NCI-H2171 treated with DMSO at 0.1 percent for 48 hours (cell line): ENCODE measurements at regions not wholly inside any gene's neighbourhood (a gene's known extent, or its start where the extent isn't known, plus 50 kb on each side); places are given as distances from the start of the nearest gene placed in this dataset.

Experiments used
- DNase-seq: peaks from one replicate; lab custom pipeline; 2025; lab: John Stamatoyannopoulos, UW

DNA sequence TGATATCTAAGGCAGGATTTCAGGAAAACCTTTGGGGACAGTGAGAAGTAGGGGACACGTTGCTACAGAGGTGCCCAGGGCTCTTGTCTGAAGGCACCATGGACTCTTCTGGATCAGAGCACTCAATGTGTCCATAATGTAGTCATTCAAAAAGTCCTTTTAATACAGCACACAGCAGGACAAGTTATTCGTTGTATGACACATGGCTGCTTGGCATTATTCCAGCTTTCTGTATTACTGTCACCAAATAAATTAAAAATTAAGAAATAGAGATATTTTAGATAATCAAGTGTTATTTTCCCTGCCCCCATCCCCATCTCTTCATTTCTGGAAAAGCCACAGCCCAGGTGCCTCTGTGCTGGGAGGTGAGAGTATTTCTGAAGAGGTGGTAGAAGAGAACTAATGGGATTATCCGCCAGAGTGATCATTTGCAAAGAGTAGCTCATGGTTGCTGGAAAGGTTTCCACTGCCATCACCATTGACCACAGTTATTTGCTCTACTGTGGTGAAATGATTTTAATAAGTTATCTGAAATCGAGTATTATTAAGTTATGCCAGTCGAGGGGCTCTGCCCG is 83.0 kb downstream of the CXCL12 start:
- no peak for DNase-seq

DNA sequence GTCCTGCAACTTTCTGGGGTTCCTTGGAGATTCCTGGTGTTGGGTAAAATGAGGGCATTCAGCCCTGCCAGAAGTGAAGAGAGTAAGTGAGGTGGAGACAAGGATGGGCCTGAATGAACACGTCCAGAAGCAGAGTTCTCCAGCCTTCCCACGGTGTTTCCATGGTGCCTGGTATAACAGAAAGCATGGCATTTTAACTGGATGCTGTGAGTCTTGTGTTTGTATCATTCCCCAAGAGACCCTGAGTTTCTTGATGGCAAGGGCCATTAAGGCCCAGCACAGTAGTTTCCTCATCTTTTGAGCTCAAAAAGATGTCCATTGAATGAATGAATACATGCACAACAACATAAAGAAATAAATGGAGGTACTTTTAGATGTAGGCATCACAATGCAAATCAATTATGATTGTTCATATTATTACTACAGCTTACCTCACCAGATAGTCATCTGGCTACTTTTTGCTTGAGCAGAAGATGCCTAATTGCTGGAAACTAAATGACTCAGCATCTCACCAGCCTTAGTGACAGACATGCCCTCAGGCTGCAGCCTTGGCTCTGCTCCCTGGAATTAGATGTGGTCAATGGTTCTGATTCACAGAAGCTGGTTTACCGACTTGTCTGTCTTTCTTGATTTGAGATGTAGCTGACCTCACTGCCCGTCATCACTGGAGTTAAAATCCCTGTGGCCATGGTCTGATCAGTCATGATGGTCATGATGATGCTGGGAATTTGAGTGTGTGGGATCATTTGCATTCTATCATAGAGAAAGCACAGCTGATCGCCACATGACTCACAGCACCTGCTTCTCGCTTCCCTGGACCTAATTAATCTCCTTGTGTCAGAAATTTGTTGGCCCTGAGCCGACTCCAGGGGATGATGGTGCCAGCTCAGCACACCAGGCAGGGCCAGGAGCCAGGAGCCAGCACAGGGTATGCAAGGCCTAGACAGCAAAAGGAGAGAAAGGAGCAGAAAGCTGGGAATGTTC is 83.9 kb downstream of the CXCL12 start:
- peak; percentile 70 for DNase-seq

DNA sequence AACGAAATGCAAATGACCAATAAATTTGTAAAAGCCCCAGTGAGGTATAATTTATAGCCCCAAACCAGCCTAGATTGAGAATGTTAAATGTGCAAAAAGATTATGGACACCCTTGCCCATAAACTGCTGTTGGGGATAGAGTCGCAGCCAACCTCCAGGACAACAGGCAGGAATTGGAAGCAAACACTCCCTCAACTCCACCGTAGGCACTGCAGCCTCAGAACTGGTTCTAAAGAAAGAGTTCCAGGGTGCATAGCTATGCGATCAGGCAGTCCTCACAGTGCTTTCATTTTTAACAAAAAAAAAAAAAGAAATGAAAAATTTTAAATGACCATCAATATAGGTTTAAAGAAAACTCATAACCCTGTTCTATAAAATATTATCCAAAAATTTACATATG is 86.2 kb downstream of the CXCL12 start:
- no peak for DNase-seq

DNA sequence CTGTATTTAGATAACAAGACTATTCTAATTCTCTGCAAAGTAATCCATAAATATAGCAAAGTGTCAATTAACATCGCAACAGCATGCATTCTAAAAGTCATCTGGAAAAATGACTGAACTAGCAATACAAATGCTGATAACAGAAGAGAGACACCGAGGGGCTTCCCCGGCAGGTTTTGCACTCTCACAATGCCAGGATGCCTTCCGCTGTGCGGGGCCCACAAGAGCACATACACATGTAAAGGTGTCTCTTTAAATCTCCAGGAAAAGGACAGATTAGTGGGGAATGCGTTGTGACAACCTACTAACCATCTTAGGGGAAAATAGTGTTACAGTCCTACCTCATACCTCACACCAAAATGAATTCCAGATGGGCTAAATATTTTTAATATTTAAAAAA is 86.9 kb downstream of the CXCL12 start:
- DNase-seq = no peak

DNA sequence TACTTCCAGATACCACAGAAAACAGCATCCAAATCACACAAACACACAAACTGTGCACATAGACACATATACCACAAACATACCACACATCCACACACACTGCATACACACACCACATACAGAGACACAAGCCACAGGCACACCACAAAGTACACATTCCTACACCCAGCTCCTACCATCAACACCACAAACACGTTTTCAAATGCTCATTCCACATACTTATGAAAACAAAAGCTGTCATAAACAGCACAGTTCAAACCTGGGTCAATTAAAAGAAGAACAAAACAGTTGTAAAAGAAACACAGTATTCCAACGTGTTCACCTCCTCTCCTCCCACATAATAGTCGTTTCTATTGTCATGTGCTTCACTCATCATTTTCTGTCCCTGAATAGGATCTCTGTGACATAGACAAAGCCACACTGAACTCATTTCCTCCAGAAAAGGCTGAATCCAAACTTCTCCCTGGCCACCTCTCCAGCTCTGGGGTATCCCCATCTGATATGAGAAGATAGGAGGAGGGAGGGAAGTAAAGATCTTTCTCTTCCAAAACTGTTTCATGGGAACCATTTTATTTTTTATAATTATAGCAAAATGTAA is 89.2 kb downstream of the CXCL12 start:
- no peak for DNase-seq

DNA sequence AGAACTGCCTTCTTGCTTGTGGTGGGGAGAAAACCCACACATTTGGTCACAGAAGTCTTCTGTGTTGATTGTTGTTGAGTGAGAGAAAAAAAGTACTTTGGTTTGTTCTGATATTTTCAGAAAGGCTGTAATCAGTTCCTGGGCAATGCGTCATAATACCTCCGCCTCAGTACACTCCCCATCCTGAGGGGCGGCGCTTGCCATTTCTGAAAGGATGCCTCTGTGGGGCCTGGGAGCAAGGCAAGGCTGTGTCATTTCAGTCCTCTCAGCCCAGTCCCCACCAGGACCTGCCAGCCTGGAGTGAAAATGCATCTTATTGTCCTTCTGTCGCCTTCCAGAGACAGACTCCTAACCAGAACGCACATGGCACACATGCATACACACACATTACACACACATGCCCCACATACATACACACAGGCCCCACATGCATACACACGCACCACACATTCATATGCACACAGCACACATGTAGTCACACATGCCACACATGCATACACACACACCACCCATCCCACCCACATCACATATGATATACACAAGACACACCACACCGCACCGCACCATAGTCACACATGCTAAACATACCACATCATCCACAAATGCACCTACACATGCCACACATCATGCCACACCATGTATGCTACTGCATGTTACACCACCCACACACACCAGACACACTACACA is 90.0 kb downstream of the CXCL12 start:
- DNase-seq = no peak

DNA sequence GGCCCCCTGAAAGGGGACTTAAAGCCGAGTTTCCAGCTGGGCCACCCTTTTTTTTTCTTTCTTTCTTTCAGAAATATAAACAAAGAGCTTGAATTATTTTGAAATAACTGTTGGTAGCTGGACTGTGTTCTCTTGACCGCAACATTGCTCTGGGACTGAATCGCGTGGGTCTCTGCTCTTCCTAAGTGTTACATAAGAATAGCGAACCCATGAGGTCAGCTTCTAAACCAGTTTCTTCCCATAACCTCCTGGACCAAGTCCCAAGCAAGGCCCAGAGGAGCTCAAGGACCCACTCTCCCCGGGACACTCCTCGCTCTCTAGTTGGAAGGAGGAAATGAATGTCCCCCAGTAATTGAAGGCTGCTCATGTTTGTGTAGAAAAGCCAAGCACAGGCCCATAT is 91.1 kb downstream of the CXCL12 start:
- no peak for DNase-seq

DNA sequence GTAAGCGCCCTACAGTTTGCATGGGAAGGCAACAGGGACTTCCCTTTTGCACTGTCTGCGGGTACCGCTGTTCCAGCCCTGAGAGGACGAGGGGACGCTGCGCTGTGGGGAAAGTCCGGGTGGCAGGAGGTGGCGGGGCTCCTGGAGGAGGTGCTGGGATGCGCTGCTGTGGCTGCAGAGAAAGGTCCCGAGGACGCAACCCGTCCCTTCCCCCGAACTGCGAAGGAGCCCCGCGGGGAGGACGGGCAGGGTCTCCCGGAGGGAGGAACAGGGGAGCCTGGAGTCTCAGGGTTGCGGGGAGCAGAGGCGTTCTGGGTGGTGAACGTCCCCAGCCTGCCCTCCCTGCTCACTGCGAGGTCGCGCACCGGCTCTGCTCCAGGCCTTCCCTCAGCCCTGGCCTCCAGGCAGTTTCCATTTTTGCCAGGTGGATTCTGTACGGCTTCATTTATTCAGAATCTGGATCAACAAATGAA is 91.6 kb downstream of the CXCL12 start:
- DNase-seq = no peak

DNA sequence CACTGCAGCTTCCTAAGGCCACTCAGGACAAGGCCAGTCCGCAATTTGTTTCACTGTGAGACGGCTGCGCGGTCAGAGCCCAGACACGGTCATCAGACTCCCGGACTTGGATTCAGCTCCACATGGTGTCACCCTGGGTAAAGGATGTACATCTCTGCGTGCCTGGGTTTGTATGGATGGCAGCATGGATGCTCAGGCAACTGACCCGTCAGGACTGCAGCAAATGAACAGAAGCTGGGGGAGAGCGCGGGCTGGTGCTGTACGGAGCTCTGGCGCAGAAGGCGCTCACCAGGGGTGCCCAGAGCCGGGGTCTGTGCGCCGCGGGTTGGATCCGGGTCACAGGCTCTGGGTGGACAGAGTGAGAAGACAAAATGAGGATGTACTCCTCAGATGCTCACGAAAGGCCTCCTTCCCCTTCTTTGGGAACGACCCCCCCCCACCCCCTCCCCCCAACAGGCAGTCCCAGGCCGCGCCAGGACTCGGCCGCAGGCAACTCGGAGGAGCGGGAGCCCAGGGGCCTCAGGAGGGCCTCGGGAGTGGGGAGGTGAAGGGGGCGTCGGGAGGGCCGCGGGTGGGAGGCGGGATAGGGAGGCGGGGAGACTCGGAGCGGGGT is 92.4 kb downstream of the CXCL12 start:
- DNase-seq = no peak

DNA sequence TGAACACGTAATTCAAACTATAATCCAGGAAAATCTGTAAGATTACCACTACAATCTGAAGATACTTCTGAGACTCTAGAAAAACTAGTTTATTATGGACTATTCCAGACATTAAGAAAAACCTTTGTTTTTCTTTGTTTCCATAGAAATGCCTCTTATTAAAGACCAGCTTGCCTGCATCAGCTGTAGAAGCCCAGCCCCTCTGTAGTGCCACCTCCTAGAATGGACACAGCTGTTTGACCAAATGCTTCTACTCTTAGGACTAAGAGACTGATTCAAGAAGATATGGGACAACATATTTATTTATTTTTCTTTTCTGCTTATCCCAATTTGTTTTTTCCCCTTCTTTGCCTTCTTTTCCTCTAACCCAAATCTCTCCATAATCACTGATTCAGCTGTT is 93.8 kb downstream of the CXCL12 start:
- DNase-seq = no peak

DNA sequence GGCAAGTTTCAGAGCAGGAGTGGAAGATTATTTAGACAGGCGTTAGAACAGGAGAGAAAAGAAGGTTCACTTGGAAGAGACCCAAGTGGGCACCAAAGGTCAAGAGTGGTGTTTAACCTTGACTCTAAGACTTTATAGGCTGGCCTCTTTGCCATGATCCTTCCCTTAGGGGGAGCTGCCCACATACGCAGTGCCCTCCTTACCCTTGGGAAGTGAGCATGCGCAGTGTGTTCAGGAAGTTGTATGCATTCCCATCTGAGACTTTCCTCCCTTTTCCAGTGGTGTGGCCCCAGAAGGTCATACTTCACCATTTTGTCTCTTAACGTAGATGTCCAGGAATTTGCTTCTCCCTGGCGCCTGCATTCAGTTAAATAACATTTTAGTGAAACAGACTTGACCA is 95.8 kb downstream of the CXCL12 start:
- no peak for DNase-seq

DNA sequence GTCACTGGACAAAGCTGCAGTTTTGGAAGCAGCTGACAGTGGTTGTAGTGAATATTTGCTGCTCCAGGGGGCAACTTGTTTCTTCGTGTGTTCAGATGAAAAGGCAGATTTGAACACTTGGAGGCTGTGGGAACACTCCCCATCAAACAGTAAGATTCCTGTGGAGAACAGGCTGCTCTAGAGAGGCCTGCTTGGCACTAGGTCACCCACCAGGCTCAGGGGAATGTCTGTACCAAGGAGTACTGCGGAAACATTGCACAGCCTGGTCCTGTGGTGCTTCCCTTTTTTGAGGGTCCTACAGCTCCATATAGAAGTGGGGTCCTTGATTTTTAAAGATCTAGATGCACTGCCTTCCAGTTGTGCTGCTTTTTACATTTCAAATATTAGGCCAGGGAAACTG is 97.5 kb downstream of the CXCL12 start:
- DNase-seq = no peak

DNA sequence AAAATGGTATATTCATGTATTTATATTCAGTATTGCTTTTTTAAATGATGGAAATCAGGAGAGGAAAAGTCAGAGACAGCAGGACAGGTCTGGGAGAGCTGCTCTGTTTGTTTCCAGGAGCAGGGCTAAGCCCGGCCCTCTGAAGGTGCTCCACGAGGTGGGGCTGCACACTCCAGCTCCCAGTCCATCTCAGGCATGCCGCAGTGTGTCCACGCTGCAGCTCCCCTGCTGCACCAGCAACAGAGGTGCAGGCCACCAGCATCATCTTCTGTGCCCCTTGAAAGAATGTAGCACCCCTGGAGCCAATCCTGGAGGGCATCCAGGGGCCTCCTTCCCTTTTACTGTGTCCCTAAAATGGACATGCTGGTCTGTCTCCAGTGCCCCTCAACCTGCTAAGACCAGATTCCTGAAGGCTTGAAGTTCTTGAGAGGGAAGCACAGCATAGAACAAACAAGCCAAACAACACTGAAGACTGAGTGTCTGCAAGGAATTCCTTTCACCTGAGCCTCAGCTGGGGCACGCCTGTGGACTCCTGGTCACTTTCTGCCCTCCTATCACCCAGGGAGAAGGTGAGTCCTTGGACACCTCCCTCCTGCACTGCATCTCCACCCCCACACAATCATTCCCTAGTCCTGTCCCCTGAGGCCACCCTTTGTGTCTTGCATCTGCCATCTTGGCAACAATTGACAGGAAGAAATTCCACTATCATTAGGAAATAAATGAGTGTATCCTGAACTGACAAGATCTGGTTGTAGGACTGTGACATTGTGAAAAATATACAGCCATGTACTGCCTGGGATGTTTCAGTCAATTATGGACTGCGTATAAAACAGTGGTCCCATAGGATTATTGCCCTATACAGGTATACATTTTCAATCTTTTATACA is 100.5 kb downstream of the CXCL12 start:
- DNase-seq = no peak

DNA sequence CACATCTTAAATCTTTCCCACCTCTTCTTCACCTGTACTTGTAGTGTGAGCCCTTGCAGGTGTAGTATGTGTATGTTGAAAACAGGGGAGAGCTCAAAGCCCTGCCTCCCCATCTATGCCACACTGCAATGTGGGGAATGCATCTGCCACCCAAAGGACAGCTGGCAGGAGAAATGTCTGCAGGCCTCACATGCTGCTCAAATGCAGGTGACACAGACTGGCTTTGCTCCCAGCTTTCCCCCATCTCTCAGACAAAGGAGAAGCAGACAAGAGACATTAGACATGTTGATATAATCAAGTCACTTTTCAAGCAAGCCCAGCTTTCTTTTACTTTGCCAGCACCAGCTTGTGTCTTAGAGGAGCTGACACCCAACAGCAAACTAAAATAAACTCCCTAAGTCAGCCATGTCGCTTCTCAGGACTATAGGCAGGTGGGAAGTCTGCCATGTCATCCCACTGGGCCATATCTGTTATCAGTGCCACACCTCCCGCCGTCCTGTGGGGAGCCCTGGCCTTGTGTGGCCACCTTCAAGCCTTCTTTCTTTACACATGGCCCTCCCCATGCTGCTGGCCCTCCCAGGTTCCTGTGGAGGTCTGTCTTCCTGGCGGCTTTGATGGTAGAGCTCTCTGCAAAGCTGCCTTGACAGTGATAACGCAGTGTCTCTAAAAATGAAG is 102.1 kb downstream of the CXCL12 start:
- no peak for DNase-seq

DNA sequence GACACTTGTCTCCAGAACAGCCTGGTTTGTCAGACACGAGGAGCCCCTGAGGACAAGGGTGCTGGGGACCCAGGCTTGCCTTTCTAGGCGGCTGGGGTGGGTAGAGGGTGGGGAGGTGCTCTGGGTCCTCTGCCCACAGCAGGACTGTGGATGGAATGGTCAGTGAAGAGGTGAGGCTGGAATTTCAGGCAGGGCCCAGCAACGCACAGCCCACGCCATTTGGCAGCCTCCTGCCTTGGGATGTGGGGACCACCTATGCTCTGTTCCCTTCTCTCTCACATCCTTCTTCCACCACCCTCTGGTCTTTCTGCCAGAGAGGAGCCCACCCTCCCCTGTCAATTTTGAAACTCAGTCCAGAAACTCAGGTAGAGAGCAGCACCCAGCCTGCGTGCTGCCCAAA is 103.2 kb downstream of the CXCL12 start:
- DNase-seq = no peak

DNA sequence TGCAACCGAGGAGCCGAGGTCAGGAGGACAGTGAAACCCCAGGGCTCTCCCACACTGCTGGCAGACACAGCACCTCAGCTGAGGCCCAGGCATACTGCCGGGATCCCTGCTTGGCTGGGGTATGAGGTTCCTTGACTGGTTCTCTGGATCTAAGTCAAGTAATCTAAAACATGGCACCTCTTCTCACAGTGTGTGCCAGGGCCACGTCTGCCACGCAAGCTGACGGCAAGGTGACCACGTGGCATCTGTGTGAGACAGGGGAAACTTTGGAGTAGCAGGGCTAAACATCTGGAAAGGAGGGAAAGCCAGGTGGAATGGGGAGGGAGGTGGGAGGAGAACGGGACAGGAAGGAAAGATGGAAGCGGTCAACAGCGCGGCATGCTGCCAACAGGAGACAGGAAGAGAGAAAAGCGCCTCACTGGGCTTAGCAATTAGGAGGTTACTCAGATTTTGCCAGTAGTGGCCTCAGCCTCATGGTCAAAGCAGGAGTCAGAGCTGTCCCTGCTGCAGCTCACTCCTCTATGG is 103.7 kb downstream of the CXCL12 start:
- no peak for DNase-seq

DNA sequence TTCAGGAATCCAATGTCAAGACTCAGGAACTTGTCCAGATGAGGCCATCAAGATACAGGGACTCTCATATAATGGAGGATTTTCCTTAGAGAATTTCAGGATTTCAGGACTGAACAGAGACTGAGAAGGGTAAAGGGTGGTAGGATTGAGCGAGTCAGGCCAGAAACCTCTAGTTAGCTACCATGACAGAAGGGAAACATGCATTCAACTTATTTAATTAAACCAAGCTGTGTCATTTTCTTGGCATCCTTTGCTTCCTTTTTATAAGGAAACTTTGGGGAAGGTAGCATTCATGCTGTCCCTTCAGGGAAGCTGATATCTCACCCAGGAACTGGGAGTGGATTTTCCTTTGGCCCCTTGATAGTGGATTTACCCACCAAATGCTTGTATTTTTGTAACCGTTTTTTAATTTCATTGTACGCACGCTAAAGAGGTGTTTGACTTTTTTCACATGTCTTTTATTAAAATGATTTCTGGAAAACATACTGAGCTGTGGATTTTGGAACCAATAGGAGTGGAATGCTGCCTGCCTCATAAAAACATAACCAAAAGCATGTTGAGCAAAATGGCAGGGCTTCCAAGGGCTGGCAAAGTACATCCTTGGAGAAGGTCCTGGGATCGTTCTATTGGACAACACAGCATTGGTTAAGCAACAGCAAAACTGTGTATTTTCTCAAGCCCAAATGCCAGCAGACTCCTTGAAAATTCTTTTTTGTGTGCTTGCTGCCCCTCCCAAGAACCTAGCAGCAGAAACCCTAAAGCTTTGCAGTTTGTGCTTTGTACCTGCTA is 104.5 kb downstream of the CXCL12 start:
- no peak for DNase-seq

DNA sequence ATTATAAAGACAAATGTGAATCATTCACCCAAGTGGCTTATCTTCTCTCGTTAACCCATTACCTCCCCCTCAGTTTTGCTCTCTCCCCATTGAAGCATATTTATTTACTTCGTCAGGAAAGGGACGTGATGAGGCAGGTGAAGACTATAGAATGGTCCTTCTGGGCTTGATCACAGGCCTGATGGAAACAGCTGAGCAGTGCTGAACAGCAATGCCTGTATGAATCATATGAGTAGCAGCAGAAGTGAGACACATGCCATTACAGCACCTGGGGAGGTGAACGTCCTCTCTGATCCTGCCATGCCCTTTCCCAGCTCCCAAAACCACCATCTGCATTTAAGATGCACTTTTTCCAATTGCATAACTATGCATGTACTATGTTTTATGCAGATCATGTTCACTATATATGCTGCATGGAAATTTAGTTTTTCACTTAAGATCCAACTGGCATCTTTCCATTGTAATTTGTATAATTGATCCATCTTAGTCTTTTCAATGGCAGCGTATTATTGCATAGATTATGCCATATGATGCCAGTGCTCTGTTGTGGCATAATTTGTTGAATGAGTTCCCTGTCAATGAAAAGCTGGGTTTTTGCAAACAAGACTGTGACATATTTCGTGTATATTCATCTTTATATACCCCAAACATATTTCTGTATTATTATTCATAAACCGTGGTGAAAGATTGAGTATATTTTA is 105.3 kb downstream of the CXCL12 start:
- no peak for DNase-seq

DNA sequence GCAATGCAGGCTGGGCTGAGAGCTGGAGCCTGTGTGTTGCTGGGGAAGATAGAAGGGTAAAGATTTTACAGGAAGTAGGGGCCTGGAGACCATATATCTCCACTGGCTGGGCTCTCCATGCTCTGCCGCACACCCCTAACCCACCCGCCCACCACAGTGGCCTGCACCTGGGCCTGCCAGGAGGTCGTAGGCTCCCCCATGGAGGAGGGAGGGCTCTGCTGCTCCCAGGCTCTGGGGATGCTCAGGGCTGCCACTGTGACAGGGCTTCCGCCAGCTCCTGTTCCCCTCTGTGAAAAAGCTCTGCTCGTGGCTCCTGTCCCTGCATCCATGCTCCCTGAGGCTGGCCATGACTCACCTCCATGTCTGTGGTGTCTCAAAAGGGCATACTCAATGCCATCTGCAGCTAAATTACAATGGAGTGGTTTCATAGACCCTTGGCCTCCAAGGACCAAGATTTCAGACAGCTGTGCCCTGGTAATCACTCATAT is 106.0 kb downstream of the CXCL12 start:
- DNase-seq = no peak
